G401 (cell line): ENCODE measurements at regions not wholly inside any gene's neighbourhood (a gene's known extent, or its start where the extent isn't known, plus 50 kb on each side); places are given as distances from the start of the nearest gene placed in this dataset.
"Not testable (repeated sequence)": the region's sequence is repeated elsewhere in the genome, so short reads cannot be mapped to it uniquely, and the experiment has no call there.

ENCODE experiments used
- DNase-seq: peaks from one replicate; pipeline ENCODE4 v3.0.0-alpha.2; 2015; ENCODE audit warnings: low spot score
- in situ Hi-C: cut with HindIII; loops from 2 replicates; pipeline ENCODE4 v1.10.0; 2016; ENCODE audit warnings: low sequenced_read_pairs, mixed read lengths

GRCh38 chr7:42548816-42549611, 312.0 kb upstream of the GLI3 start:
- DNase-seq = no peak

GRCh38 chr7:42545049-42545724, 308.2 kb upstream of the GLI3 start:
- in situ Hi-C loops = no loop called here
- no peak for DNase-seq

More at GRCh38 chr7:42548816-42549611, 312.0 kb upstream of the GLI3 start:
- in situ Hi-C loops = no loop called here

GRCh38 chr7:42543953-42544352, 306.9 kb upstream of the GLI3 start:
- in situ Hi-C loops = no loop called here
- DNase-seq = no peak

- in situ Hi-C loops, DNase-seq: not testable (repeated sequence)
Measured at GRCh38 chr7:42542446-42542845, 305.4 kb upstream of the GLI3 start.

- in situ Hi-C loops = no loop called here
- DNase-seq = no peak
Measured at GRCh38 chr7:42534441-42534840, 297.4 kb upstream of the GLI3 start.

- in situ Hi-C loops = no loop called here
- no peak for DNase-seq
Measured at GRCh38 chr7:42527004-42527403, 290.0 kb upstream of the GLI3 start.

- in situ Hi-C loops = no loop called here
- DNase-seq = no peak
Measured at GRCh38 chr7:42522227-42522991, 285.4 kb upstream of the GLI3 start.

- no peak for DNase-seq
- in situ Hi-C loops = no loop called here
Measured at GRCh38 chr7:42511027-42511426, 274.0 kb upstream of the GLI3 start.

- in situ Hi-C loops = no loop called here
- no peak for DNase-seq
Measured at GRCh38 chr7:42506097-42506496, 269.1 kb upstream of the GLI3 start.

GRCh38 chr7:42502022-42502421, 265.0 kb upstream of the GLI3 start:
- DNase-seq = no peak
- in situ Hi-C loops = no loop called here

GRCh38 chr7:42495256-42495655, 258.2 kb upstream of the GLI3 start:
- in situ Hi-C loops = no loop called here

GRCh38 chr7:42494736-42495135, 257.7 kb upstream of the GLI3 start:
- in situ Hi-C loops = no loop called here
- DNase-seq = no peak

More at GRCh38 chr7:42495256-42495655, 258.2 kb upstream of the GLI3 start:
- no peak for DNase-seq

- DNase-seq = no peak
Measured at GRCh38 chr7:42494199-42494710, 257.2 kb upstream of the GLI3 start.

GRCh38 chr7:42493436-42494198, 256.6 kb upstream of the GLI3 start:
- in situ Hi-C loops = no loop called here
- DNase-seq = peak; percentile 9

More at GRCh38 chr7:42494199-42494710, 257.2 kb upstream of the GLI3 start:
- in situ Hi-C loops = no loop called here

- in situ Hi-C loops = no loop called here
- no peak for DNase-seq
Measured at GRCh38 chr7:42492920-42493319, 255.9 kb upstream of the GLI3 start.

GRCh38 chr7:42491106-42491505, 254.1 kb upstream of the GLI3 start:
- DNase-seq = no peak
- in situ Hi-C loops = no loop called here

- in situ Hi-C loops = no loop called here
- DNase-seq = no peak
Measured at GRCh38 chr7:42489299-42489698, 252.3 kb upstream of the GLI3 start.

GRCh38 chr7:42485301-42485766, 248.3 kb upstream of the GLI3 start:
- in situ Hi-C loops = no loop called here
- DNase-seq = no peak

GRCh38 chr7:42483886-42484285, 246.9 kb upstream of the GLI3 start:
- in situ Hi-C loops = no loop called here
- DNase-seq = no peak
